Nephron progenitor cell (in vitro differentiated cells): ENCODE measurements at regions not wholly inside any gene's neighbourhood (a gene's known extent, or its start where the extent isn't known, plus 50 kb on each side); places are given as distances from the start of the nearest gene placed in this dataset.

Experiments used
- DNase-seq: peaks from one replicate; pipeline ENCODE4 v3.0.0; 2021
- H3K27ac Mint-ChIP-seq: 2 replicates; pipeline ENCODE4 v1.8.0; 2021; ENCODE audit warnings: mild to moderate bottlenecking, moderate library complexity, mixed read lengths
- H3K27me3 Mint-ChIP-seq: 2 replicates; pipeline ENCODE4 v1.8.0; 2021; ENCODE audit warnings: mild to moderate bottlenecking, low read depth, mixed read lengths; ENCODE audit not compliant: poor library complexity
- H3K36me3 Mint-ChIP-seq: 2 replicates; pipeline ENCODE4 v1.8.0; 2021; ENCODE audit warnings: low read depth, mixed read lengths
- H3K4me1 Mint-ChIP-seq: 2 replicates; pipeline ENCODE4 v1.8.0; 2021; ENCODE audit warnings: mixed read lengths
- H3K4me3 Mint-ChIP-seq: 2 replicates; pipeline ENCODE4 v1.8.0; 2021; ENCODE audit warnings: mild to moderate bottlenecking, moderate library complexity, mixed read lengths
- H3K9me3 Mint-ChIP-seq: 2 replicates; pipeline ENCODE4 v1.8.0; 2021; ENCODE audit warnings: mild to moderate bottlenecking, moderate library complexity, mixed read lengths
- CTCF ChIP-seq: fragments of 200-600 bp; sonication (generic); IDR thresholded peaks from 2 replicates; pipeline ENCODE4 v1.5.0; 2021; ENCODE audit warnings: antibody characterized with exemption

- Mint-ChIP-seq H3K36me3 (no peaks in the 10 kb centered on the region), H3K27ac (no peak overlapping the region), H3K4me1 (no peaks in the 10 kb centered on the region), H3K27me3 (peaks cover 9% of the 10 kb centered on the region), H3K9me3 (peaks cover 22% of the 10 kb centered on the region), H3K4me3 (no peak overlapping the region)
- TF ChIP-seq CTCF, result no peak
- DNase-seq, result no peak
These were observed 165.5 kb upstream of the OPRM1 start for GRCh38 chr6:153873541-153873940.

GRCh38 chr6:153872946-153873345, 166.1 kb upstream of the OPRM1 start:
- peaks cover 9% of the 10 kb centered on the region for H3K27me3 Mint-ChIP-seq
- no peak for DNase-seq
- no peak overlapping the region for H3K27ac Mint-ChIP-seq
- H3K4me3 Mint-ChIP-seq, result no peak overlapping the region
- H3K4me1 Mint-ChIP-seq, result no peaks in the 10 kb centered on the region
- no peak for TF ChIP-seq CTCF
- no peaks in the 10 kb centered on the region for H3K36me3 Mint-ChIP-seq
- H3K9me3 Mint-ChIP-seq, result peaks cover 16% of the 10 kb centered on the region

GRCh38 chr6:153862927-153863326, 176.1 kb upstream of the OPRM1 start:
- Mint-ChIP-seq H3K4me3 (no peak overlapping the region), H3K4me1 (no peaks in the 10 kb centered on the region), H3K27me3 (peaks cover 5% of the 10 kb centered on the region), H3K36me3 (no peaks in the 10 kb centered on the region), H3K9me3 (peaks cover 5% of the 10 kb centered on the region), H3K27ac (no peak overlapping the region)
- DNase-seq, result no peak
- TF ChIP-seq CTCF, result no peak

- Mint-ChIP-seq H3K27ac (no peak overlapping the region), H3K9me3 (peaks cover 5% of the 10 kb centered on the region), H3K27me3 (peaks cover 5% of the 10 kb centered on the region), H3K4me3 (no peak overlapping the region), H3K36me3 (no peaks in the 10 kb centered on the region), H3K4me1 (no peaks in the 10 kb centered on the region)
- no peak for TF ChIP-seq CTCF
- no peak for DNase-seq
These were observed 176.9 kb upstream of the OPRM1 start for GRCh38 chr6:153862139-153862538.

GRCh38 chr6:153858529-153858928, 180.5 kb upstream of the OPRM1 start:
- H3K27ac Mint-ChIP-seq, result no peak overlapping the region
- no peak for DNase-seq
- peaks cover 17% of the 10 kb centered on the region for H3K9me3 Mint-ChIP-seq
- no peak for TF ChIP-seq CTCF
- H3K36me3 Mint-ChIP-seq, result no peaks in the 10 kb centered on the region
- no peak overlapping the region for H3K4me3 Mint-ChIP-seq
- H3K27me3 Mint-ChIP-seq, result no peaks in the 10 kb centered on the region
- H3K4me1 Mint-ChIP-seq, result no peaks in the 10 kb centered on the region

GRCh38 chr6:153856929-153857376, 182.1 kb upstream of the OPRM1 start:
- Mint-ChIP-seq H3K27ac (no peak overlapping the region), H3K4me3 (no peak overlapping the region), H3K9me3 (peaks cover 17% of the 10 kb centered on the region), H3K4me1 (no peaks in the 10 kb centered on the region), H3K36me3 (no peaks in the 10 kb centered on the region), H3K27me3 (no peaks in the 10 kb centered on the region)
- TF ChIP-seq CTCF, result no peak
- no peak for DNase-seq
